Astrocyte of the spinal cord (primary cell): ENCODE measurements at regions not wholly inside any gene's neighbourhood (a gene's known extent, or its start where the extent isn't known, plus 50 kb on each side); places are given as distances from the start of the nearest gene placed in this dataset.

Source experiments
- DNase-seq: peaks from one replicate; pipeline ENCODE4 v3.0.0; 2011; ENCODE audit warnings: low read depth, low spot score
- H3K4me3 ChIP-seq: 2 replicates; pipeline ENCODE4 v1.5.1; 2011; ENCODE audit warnings: low read depth, mild to moderate bottlenecking, low read length, moderate library complexity
- CTCF ChIP-seq: IDR thresholded peaks from 2 replicates; pipeline ENCODE4 v1.5.1; 2012; ENCODE audit warnings: low read depth, mild to moderate bottlenecking, low read length, inconsistent platforms
- in situ Hi-C: cut with HindIII; loops from 2 replicates; pipeline ENCODE4 v1.10.0; 2017; ENCODE audit warnings: low sequenced_read_pairs

DNA sequence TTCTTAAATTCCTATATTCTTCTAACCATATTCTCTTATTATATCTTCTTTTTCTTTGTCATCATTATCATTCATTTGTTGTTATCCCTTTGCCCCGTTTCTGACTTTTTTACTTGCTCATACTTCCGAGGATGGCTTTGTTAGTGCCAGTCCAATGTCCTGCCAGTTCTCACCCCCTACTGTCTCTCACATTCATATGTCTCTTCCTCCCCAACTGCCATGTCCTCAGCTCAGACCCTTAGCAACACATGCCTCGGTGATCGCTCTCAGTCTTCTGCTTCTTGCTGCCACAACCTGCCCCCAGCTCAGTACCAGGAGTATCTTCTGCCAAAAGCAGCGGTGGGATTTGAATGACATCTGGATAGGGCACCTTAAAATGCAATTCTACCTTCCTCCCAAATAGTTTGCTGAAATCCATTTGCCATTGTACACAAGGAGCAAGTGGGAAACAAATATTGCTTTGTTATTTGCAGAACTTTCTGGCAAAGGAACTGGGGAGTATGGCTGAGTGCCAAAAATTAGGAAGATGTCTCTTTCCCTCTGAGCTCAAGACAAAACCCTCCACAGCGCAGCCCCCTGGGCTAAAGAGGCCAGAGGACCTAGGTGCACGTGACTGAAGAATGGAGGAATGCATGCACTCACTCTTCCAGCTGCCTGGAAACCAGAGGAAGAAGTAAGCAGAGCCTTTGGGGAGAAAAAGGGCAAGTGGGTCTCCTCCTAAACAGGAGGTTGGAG, 57.7 kb upstream of the CTNNB1 start:
- in situ Hi-C loops = no loop called here
- no peak for TF ChIP-seq CTCF
- no peak for DNase-seq
- no peak overlapping the region for H3K4me3 ChIP-seq

DNA sequence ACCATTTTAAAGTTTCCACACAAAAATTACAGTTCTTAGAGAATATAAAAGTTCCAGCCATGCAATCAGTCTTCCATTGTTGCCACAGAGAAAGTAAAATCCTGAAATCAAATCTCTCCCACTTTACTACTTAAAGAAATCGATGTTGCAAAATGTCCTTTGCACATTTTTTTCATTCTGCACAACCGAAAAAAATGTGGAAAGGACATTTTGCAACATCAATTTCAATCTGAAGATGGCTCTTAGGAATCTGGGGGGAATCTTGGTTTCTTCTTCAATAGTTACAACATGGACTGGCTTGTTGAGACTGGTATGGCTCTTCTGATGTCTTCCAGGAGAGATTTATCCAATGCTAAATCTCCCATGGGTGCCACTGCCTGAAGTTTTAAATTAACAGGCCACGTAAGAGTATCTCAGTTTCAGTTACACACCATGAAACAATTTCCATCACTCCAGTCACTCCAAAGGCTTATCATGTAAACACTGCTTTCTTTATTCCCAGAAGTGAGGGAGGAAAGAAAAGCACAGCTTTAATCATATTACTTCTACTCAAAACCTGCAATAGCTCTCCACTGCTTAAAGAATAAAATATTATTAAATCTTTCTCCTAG, 55.8 kb upstream of the CTNNB1 start:
- in situ Hi-C loops = no loop called here
- no peak for DNase-seq
- no peak for TF ChIP-seq CTCF
- no peak overlapping the region for H3K4me3 ChIP-seq

- in situ Hi-C loops = no loop called here
- no peak for TF ChIP-seq CTCF
- no peak for DNase-seq
- no peak overlapping the region for H3K4me3 ChIP-seq
These were observed 54.7 kb upstream of the CTNNB1 start for GRCh38 chr3:41144631-41145030.

DNA sequence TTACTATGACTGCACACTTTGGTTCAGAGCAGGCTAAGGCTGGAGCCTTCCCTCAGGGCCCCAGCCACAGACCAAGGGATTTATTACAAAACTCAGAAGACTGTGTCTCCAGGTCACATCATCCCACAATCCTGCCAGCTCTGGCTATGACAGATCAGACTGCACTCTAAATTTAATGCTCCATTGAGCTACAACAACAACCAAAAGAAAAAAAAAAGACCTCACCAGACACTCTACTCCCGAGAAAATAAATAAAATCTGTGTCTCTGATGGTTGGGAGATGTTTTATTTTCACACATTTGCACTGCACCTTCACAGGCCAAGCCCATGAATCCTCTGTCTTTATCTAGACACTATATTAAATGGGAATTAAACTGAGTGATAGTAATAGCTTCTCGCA, 50.8 kb upstream of the CTNNB1 start:
- peak; percentile 42 for DNase-seq
- no peak overlapping the region for H3K4me3 ChIP-seq
- no peak for TF ChIP-seq CTCF
- in situ Hi-C loops = no loop called here

- DNase-seq = no peak
- H3K4me3 ChIP-seq = no peak overlapping the region
- no peak for TF ChIP-seq CTCF
- in situ Hi-C loops = no loop called here
These were observed 50.4 kb upstream of the CTNNB1 start for GRCh38 chr3:41148901-41149300.
